HCT116 (cell line): ENCODE measurements at regions not wholly inside any gene's neighbourhood (a gene's known extent, or its start where the extent isn't known, plus 50 kb on each side); places are given as distances from the start of the nearest gene placed in this dataset.

Source experiments
- ATAC-seq: fragments of 200-7000 bp; cut with Tn5 transposase; 2 replicates; pipeline ENCODE4 v1.9.1; 2020; ENCODE audit warnings: mild to moderate bottlenecking, moderate library complexity
- BruUV-seq: library from RNA; stranded (reverse); fragments of 400-500 nt; replicated peaks from 2 replicates; lab custom pipeline; 2021; lab: Mats Ljungman, UMichigan
- CTCF ChIA-PET: fragments of 300-600 bp; sonication (Branson Sonifier 250); formaldehyde crosslinking; loops from one replicate; lab custom pipeline; 2021; ENCODE audit warnings: antibody characterized with exemption; lab: Charles Lee
- POLR2A ChIA-PET: fragments of 300-600, 350-600 bp; sonication (Branson Sonifier 250); formaldehyde crosslinking; loops from one replicate; lab custom pipeline; 2021; ENCODE audit warnings: antibody characterized with exemption; lab: Charles Lee
- RAD21 ChIA-PET, 2 experiments: fragments of 300-600 bp; sonication (Branson Sonifier 250); formaldehyde crosslinking; loops; one replicate each; lab custom pipeline; 2023; ENCODE audit warnings: low total read pairs in 2 of 2; ENCODE audit not compliant: uncharacterized antibody in 2 of 2, unreplicated experiment in 2 of 2, low non-redundant PET in 1 of 2; lab: Charles Lee
- DNase-seq: peaks from one replicate; pipeline ENCODE4 v3.0.0-alpha.2; 2010; ENCODE audit warnings: low read depth, low spot score
- H2AFZ ChIP-seq: fragments of 200-600 bp; shearing (Covaris generic), sonication (generic); 2 replicates; pipeline ENCODE4 v1.6.1; 2017; ENCODE audit warnings: low read depth, mixed run types, mixed read lengths, antibody characterized with exemption, low read length; ENCODE audit not compliant: poor library complexity, severe bottlenecking
- H3K27ac ChIP-seq: 2 replicates; pipeline ENCODE4 v1.5.1; 2012; ENCODE audit warnings: low read depth, low read length
- H3K27me3 ChIP-seq: fragments of 200-600 bp; sonication (generic); 2 replicates; pipeline ENCODE4 v1.6.1; 2016; ENCODE audit warnings: mixed run types, low read length, mixed read lengths; ENCODE audit not compliant: insufficient read depth
- H3K36me3 ChIP-seq, 2 experiments: fragments of 200-500 bp in 1 of 2; fragments of 200-600 bp in 1 of 2; sonication (Bioruptor generic) in 1 of 2; sonication (generic) in 1 of 2; 2 replicates each; pipeline versions ENCODE4 v1.5.1 to v1.6.1; 2014 to 2016; ENCODE audit warnings: low read length in 2 of 2, inconsistent platforms in 1 of 2, mixed read lengths in 1 of 2, mixed run types in 1 of 2; ENCODE audit not compliant: insufficient read depth in 2 of 2, control insufficient read depth in 1 of 2
- H3K4me1 ChIP-seq, 2 experiments: fragments of 200-600 bp in 1 of 2; sonication (generic) in 1 of 2; 2 replicates each; pipeline versions ENCODE4 v1.5.1 to v1.6.1; 2012 to 2017; ENCODE audit warnings: low read length in 2 of 2, inconsistent platforms in 1 of 2, mild to moderate bottlenecking in 1 of 2, mixed read lengths in 1 of 2, mixed run types in 1 of 2, moderate library complexity in 1 of 2; ENCODE audit not compliant: insufficient read depth in 2 of 2, control insufficient read depth in 1 of 2
- H3K4me2 ChIP-seq: fragments of 200-600 bp; sonication (generic); 2 replicates; pipeline ENCODE4 v1.6.1; 2017; ENCODE audit warnings: mixed run types, low read length, mixed read lengths
- H3K4me3 ChIP-seq, 2 experiments: fragments of 200-600 bp in 1 of 2; sonication (generic) in 1 of 2; replicated peaks in 1 of 2; 2 replicates each; pipeline ENCODE4 v1.5.1; 2011 to 2016; ENCODE audit warnings: low read length in 2 of 2, control low read depth in 1 of 2, low read depth in 1 of 2, mild to moderate bottlenecking in 1 of 2, mixed read lengths in 1 of 2, mixed run types in 1 of 2
- H3K79me2 ChIP-seq: fragments of 200-600 bp; sonication (generic); 2 replicates; pipeline ENCODE4 v1.6.1; 2017; ENCODE audit warnings: mild to moderate bottlenecking, mixed run types, low read length, moderate library complexity, mixed read lengths; ENCODE audit not compliant: insufficient read depth
- H3K9ac ChIP-seq: fragments of 200-600 bp; sonication (generic); 2 replicates; pipeline ENCODE4 v1.6.1; 2016; ENCODE audit warnings: low read length, mixed read lengths
- H3K9me2 ChIP-seq: fragments of 200-600 bp; sonication (generic), shearing (Covaris generic); 2 replicates; pipeline ENCODE4 v1.6.1; 2017; ENCODE audit warnings: mixed run types, mild to moderate bottlenecking, moderate library complexity; ENCODE audit not compliant: insufficient read depth
- H3K9me3 ChIP-seq, 2 experiments: fragments of 200-500 bp in 1 of 2; fragments of 200-600 bp in 1 of 2; sonication (Bioruptor generic) in 1 of 2; sonication (generic) in 1 of 2; 2 replicates each; pipeline ENCODE4 v1.6.1; 2014 to 2017; ENCODE audit warnings: low read length in 2 of 2, mixed read lengths in 2 of 2, inconsistent platforms in 1 of 2, low read depth in 1 of 2, mild to moderate bottlenecking in 1 of 2, mixed run types in 1 of 2, moderate library complexity in 1 of 2; ENCODE audit not compliant: control insufficient read depth in 1 of 2, insufficient read depth in 1 of 2
- H4K20me1 ChIP-seq: fragments of 200-600 bp; sonication (generic), shearing (Covaris generic); 2 replicates; pipeline ENCODE4 v1.6.1; 2017; ENCODE audit warnings: mixed run types, mild to moderate bottlenecking, moderate library complexity; ENCODE audit not compliant: insufficient read depth
- CEBPB ChIP-seq: IDR thresholded peaks from 2 replicates; pipeline ENCODE4 v1.6.1; 2012; ENCODE audit warnings: low read depth
- EGR1 ChIP-seq: IDR thresholded peaks from 2 replicates; pipeline ENCODE4 v1.6.1; 2012; ENCODE audit warnings: low read depth
- ELF1 ChIP-seq: IDR thresholded peaks from 2 replicates; pipeline ENCODE4 v1.6.1; 2012; ENCODE audit warnings: low read depth, borderline replicate concordance
- EZH2 ChIP-seq: fragments of 200-600 bp; sonication (generic); IDR thresholded peaks from 2 replicates; pipeline ENCODE4 v1.6.1; 2017; ENCODE audit warnings: antibody characterized with exemption, mixed run types
- EZH2phosphoT487 ChIP-seq: fragments of 200-600 bp; IDR thresholded peaks from 2 replicates; pipeline ENCODE4 v1.6.1; 2018; ENCODE audit warnings: antibody characterized with exemption, borderline replicate concordance
- FOSL1 ChIP-seq: IDR thresholded peaks from 2 replicates; pipeline ENCODE4 v1.6.1; 2012; ENCODE audit warnings: low read depth
- JUND ChIP-seq: IDR thresholded peaks from 2 replicates; pipeline ENCODE4 v1.6.1; 2012
- POLR2A ChIP-seq: IDR thresholded peaks from 2 replicates; pipeline ENCODE4 v1.7.0; 2011; ENCODE audit warnings: borderline replicate concordance; ENCODE audit not compliant: insufficient read depth, insufficient read length; ENCODE audit errors: extremely low read depth
- RAD21 ChIP-seq: IDR thresholded peaks from 2 replicates; pipeline ENCODE4 v1.6.1; 2012; ENCODE audit warnings: low read depth, mild to moderate bottlenecking
- SIN3A ChIP-seq: IDR thresholded peaks from 2 replicates; pipeline ENCODE4 v1.6.1; 2012; ENCODE audit warnings: low read depth
- SRF ChIP-seq: IDR thresholded peaks from 2 replicates; pipeline ENCODE4 v1.6.1; 2012; ENCODE audit warnings: low read depth
- TCF7L2 ChIP-seq: IDR thresholded peaks from 2 replicates; pipeline ENCODE4 v1.7.0; 2011; ENCODE audit warnings: borderline replicate concordance, inconsistent platforms; ENCODE audit not compliant: insufficient read depth, insufficient read length; ENCODE audit errors: extremely low read depth
- YY1 ChIP-seq: IDR thresholded peaks from 2 replicates; pipeline ENCODE4 v1.6.1; 2011; ENCODE audit warnings: low read length, low read depth, moderate library complexity, mild to moderate bottlenecking; ENCODE audit not compliant: insufficient replicate concordance; ENCODE audit errors: extremely low read depth
- ZFX ChIP-seq: fragments of 450-650 bp; IDR thresholded peaks from 2 replicates; pipeline ENCODE4 v1.6.1; 2017
- ZNF274 ChIP-seq: fragments of 200-500 bp; sonication (Bioruptor generic); IDR thresholded peaks from 2 replicates; pipeline ENCODE4 v1.6.1; 2014; ENCODE audit warnings: mild to moderate bottlenecking, low read depth, low read length, inconsistent platforms
- intact Hi-C: fragments of 100-400 bp; cut with micrococcal nuclease; formaldehyde crosslinking; loops from 2 replicates; pipeline ENCODE4 v1.10.0; 2022
- TF ChIP-seq, protein P1 (sequence below): IDR thresholded peaks from 2 replicates; pipeline ENCODE4 v1.6.1; 2012
- TF ChIP-seq, protein P2 (sequence below): IDR thresholded peaks from 2 replicates; pipeline ENCODE4 v1.6.1; 2012; ENCODE audit warnings: low read depth
- TF ChIP-seq, protein P3 (sequence below): IDR thresholded peaks from 2 replicates; pipeline ENCODE4 v1.6.1; 2012

DNA sequence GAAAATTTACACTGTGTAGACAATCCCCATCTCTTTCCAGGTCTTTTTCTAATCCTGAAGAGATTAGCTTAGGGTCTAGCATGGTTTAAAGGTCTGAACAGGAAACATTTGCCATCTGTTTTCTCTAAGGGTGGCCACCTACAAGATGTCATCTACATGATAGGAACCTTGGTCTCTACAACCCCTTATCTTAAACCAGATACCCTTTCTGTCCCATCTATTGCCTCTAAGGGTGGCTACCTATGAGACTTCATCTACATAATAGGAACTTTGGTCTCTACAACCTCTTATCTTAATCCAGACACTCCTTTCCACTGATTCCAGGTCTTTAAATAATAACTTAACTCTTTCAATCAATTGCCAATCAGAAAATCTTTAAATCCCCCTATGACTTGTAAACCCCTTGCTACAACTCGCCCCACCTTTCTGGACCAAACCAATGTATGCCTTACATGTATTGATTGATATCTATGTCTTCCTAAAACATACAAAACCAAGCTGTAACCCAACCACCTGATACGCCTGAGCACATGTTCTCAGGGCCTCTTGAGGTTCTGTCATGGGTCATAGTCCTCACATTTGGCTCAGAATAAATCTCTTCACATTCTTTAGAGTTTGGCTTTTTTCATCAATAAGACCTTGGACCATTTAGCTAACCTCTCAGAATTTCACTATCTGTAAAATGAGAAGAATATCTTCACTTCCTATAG lies 605.0 kb downstream of the TUSC7 start:
- intact Hi-C loops = no loop called here
- TF ChIP-seq ELF1 (no peak), ZNF274 (no peak), ZFX (no peak), SRF (no peak), SIN3A (no peak), YY1 (no peak), POLR2A (no peak), CEBPB (no peak), FOSL1 (no peak), RAD21 (no peak), EGR1 (no peak), JUND (no peak), EZH2phosphoT487 (no peak), EZH2 (no peak), TCF7L2 (no peak)
- TF ChIP-seq, protein P1, sequence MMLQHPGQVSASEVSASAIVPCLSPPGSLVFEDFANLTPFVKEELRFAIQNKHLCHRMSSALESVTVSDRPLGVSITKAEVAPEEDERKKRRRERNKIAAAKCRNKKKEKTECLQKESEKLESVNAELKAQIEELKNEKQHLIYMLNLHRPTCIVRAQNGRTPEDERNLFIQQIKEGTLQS = no peak
- TF ChIP-seq, protein P2, sequence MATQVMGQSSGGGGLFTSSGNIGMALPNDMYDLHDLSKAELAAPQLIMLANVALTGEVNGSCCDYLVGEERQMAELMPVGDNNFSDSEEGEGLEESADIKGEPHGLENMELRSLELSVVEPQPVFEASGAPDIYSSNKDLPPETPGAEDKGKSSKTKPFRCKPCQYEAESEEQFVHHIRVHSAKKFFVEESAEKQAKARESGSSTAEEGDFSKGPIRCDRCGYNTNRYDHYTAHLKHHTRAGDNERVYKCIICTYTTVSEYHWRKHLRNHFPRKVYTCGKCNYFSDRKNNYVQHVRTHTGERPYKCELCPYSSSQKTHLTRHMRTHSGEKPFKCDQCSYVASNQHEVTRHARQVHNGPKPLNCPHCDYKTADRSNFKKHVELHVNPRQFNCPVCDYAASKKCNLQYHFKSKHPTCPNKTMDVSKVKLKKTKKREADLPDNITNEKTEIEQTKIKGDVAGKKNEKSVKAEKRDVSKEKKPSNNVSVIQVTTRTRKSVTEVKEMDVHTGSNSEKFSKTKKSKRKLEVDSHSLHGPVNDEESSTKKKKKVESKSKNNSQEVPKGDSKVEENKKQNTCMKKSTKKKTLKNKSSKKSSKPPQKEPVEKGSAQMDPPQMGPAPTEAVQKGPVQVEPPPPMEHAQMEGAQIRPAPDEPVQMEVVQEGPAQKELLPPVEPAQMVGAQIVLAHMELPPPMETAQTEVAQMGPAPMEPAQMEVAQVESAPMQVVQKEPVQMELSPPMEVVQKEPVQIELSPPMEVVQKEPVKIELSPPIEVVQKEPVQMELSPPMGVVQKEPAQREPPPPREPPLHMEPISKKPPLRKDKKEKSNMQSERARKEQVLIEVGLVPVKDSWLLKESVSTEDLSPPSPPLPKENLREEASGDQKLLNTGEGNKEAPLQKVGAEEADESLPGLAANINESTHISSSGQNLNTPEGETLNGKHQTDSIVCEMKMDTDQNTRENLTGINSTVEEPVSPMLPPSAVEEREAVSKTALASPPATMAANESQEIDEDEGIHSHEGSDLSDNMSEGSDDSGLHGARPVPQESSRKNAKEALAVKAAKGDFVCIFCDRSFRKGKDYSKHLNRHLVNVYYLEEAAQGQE = no peak
- TF ChIP-seq, protein P3, sequence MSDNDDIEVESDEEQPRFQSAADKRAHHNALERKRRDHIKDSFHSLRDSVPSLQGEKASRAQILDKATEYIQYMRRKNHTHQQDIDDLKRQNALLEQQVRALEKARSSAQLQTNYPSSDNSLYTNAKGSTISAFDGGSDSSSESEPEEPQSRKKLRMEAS = no peak
- Histone ChIP-seq H3K4me3 (no peak overlapping the region), H3K9ac (no peak overlapping the region), H3K36me3 (no peaks in the 10 kb centered on the region), H3K4me2 (no peak overlapping the region), H3K9me3 (no peaks in the 10 kb centered on the region), H3K27ac (no peak overlapping the region), H2AFZ (no peak overlapping the region), H4K20me1 (no peaks in the 10 kb centered on the region), H3K9me2 (no peaks in the 10 kb centered on the region), H3K4me1 (no peaks in the 10 kb centered on the region), H3K79me2 (no peaks in the 10 kb centered on the region), H3K27me3 (no peaks in the 10 kb centered on the region)
- POLR2A ChIA-PET = no interaction called here
- ATAC-seq = no peak
- no peak for DNase-seq
- CTCF ChIA-PET = no interaction called here
- RAD21 ChIA-PET = no interaction called here
- no TSS peak for BruUV-seq
